ENCODE measurements at regions not wholly inside any gene's neighbourhood (a gene's known extent, or its start where the extent isn't known, plus 50 kb on each side); places are given as distances from the start of the nearest gene placed in this dataset.
A peak's percentile ranks its signal among the peaks of the same experiment; 100 is the strongest.

DNA sequence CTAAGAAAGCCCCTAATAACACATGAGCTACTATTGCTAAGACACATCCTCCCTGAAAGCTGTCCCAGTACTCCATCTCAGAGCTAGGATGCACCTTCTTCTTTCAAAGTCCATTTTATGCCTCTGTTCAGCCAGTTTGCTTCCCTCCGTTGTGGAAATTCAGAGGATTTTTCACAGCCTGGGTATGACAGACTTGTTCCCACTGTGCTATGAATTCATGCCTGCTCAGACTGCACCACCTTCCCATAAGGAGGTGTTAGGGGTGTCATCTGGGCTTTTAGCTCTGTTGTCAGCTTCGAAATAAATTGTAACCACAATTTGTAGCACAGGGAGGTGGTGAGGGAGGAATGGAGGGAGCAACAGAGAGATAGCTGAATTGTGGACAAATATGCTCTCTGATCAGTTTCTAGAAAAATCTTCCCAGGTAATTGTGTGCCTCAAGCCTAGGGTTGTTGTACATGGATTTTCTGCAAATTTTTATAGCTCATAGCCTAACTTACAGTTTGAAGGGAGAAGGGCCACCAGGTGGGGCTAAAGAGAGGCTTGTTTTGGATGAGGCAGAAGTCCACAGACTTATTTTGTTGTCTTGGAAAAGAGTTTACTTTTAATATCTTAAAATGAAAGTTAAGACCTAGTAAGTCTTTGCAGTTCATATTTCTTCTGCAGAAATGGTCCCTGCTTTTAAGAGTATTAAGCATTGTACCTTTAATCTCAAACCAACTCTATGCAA, 462.0 kb downstream of the PDCD6IP start:
- Histone ChIP-seq H3K4me3 (ENCODE audit: low read depth, low read length) (no peak overlapping the region), H3K9me3 (ENCODE audit: severe bottlenecking) (no peaks in the 10 kb centered on the region), H3K27me3 (ENCODE audit: insufficient read depth, low read depth, severe bottlenecking) (no peaks in the 10 kb centered on the region), H3K27ac (no peak overlapping the region), H3K36me3 (no peaks in the 10 kb centered on the region)
- DNase-seq: peak; percentile 72
- TF ChIP-seq, protein P1, sequence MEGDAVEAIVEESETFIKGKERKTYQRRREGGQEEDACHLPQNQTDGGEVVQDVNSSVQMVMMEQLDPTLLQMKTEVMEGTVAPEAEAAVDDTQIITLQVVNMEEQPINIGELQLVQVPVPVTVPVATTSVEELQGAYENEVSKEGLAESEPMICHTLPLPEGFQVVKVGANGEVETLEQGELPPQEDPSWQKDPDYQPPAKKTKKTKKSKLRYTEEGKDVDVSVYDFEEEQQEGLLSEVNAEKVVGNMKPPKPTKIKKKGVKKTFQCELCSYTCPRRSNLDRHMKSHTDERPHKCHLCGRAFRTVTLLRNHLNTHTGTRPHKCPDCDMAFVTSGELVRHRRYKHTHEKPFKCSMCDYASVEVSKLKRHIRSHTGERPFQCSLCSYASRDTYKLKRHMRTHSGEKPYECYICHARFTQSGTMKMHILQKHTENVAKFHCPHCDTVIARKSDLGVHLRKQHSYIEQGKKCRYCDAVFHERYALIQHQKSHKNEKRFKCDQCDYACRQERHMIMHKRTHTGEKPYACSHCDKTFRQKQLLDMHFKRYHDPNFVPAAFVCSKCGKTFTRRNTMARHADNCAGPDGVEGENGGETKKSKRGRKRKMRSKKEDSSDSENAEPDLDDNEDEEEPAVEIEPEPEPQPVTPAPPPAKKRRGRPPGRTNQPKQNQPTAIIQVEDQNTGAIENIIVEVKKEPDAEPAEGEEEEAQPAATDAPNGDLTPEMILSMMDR (IDR thresholded peaks at IDR 0.05; ENCODE audit: low read depth, low read length): peak; percentile 51

DNA sequence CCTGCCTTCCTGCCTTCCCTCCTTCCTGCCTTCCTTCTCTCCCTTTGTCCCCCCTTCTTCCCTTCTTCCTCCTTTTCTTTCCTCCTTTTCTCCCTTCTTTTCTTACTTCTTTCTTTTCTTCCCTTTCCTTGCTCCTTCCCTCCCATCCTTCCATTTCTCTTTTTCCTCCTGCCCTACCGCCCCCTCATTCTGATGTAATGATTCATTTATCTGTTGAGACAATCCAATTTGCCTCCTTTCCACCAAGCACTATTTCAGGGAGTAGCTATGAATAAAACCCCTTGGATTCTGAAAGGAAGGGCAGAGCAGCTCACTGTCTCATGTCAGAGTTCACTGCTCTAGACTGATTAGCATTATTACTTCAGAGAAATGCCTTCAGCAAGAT, 462.6 kb downstream of the PDCD6IP start:
- Histone ChIP-seq H3K27ac (no peak overlapping the region; the same call in 1 of the 2 replicates), H3K4me3 (ENCODE audit: low read depth, low read length) (no peak overlapping the region), H3K27me3 (ENCODE audit: insufficient read depth, low read depth, severe bottlenecking) (no peaks in the 10 kb centered on the region), H3K9me3 (ENCODE audit: severe bottlenecking) (no peaks in the 10 kb centered on the region), H3K36me3 (no peaks in the 10 kb centered on the region)
- no peak for DNase-seq
- TF ChIP-seq, protein P1 (IDR thresholded peaks at IDR 0.05; ENCODE audit: low read depth, low read length): no peak

DNA sequence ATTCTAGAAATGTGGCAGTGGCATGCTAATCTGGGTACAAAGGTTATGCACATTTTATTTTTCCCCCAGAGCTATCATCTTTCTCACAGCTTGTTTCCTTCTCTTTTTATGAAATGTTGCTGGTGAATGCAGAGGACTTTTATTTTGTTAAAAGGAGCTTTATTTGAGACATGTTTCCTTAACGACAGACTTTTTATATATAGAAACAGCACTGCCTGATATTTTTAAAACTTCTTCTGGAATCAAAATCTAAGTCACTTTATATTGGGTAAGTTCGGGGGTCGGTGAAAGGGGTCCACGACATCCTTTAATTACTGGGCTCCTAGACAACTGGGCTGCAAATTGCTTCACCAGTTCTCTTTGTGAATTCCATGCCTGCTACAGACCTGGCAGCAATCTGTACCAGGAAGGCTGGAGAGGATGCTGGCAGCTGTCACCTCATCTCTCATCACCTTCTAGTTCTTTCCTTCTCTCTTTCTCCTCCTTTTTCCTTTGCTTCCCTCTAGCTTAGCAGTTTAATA, 464.7 kb downstream of the PDCD6IP start:
- TF ChIP-seq, protein P1 (IDR thresholded peaks at IDR 0.05; ENCODE audit: low read depth, low read length): no peak
- H3K9me3 ChIP-seq (ENCODE audit: severe bottlenecking): no peaks in the 10 kb centered on the region
- H3K36me3 ChIP-seq: no peaks in the 10 kb centered on the region
- no peak overlapping the region for H3K4me3 ChIP-seq (ENCODE audit: low read depth, low read length)
- no peak for DNase-seq
- H3K27ac ChIP-seq: no peak overlapping the region
- no peaks in the 10 kb centered on the region for H3K27me3 ChIP-seq (ENCODE audit: insufficient read depth, low read depth, severe bottlenecking)

DNA sequence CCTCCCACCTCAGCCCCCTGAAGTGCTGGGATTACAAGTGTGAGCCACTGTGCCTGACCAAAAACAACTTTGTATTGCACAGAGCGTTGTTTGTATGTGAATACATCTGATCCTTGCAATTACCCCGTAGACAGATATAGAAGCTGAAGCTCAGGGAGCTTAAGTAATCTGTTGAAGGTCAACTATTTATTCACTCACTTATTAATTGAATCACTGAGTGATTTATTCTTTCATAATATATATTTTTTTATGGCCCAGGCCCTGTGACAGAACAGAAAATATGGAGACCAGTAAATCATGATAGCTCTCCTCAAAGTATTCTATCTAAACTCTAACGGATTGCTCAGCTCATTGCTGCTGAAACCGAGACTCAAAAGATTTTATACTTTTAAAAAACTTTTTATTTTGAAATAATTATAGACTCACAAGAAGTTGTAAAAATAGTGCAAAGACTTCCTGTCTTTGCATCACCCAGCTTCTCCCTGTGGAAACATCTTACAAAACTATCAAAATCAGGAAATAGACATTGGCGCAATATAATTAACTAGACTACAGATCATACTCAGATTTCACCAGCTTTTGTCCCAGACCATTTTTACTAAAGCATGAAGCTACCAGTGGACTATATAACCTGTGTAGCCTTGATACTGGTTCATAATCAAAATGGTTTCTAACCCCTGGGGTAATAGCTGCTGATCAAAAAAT, 466.1 kb downstream of the PDCD6IP start:
- Histone ChIP-seq H3K4me3 (ENCODE audit: low read depth, low read length) (no peak overlapping the region), H3K27me3 (ENCODE audit: insufficient read depth, low read depth, severe bottlenecking) (no peaks in the 10 kb centered on the region), H3K36me3 (no peaks in the 10 kb centered on the region), H3K27ac (no peak overlapping the region), H3K9me3 (ENCODE audit: severe bottlenecking) (no peaks in the 10 kb centered on the region)
- TF ChIP-seq, protein P1 (IDR thresholded peaks at IDR 0.05; ENCODE audit: low read depth, low read length): no peak
- DNase-seq: no peak

DNA sequence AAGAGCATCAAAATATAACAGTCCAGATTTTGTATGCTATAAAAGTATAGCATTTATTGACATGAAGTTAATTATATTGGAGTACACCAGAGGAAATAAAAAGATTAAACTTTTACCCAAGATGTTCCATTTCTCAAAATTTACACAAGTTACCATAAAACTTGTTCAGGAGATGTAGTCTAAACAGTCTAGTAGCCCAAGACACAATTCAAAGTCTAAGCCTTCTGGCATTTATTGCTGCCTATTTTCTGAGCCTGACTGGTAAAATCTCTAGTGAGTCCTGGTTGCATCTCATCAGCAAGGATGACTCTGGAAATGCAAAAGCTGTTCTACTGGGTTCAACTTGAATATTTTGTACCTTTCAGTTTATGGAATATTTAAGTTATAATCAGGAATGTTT, 468.7 kb downstream of the PDCD6IP start:
- Histone ChIP-seq H3K9me3 (ENCODE audit: severe bottlenecking) (no peaks in the 10 kb centered on the region), H3K4me3 (ENCODE audit: low read depth, low read length) (no peak overlapping the region), H3K27ac (no peak overlapping the region), H3K36me3 (no peaks in the 10 kb centered on the region), H3K27me3 (ENCODE audit: insufficient read depth, low read depth, severe bottlenecking) (no peaks in the 10 kb centered on the region)
- TF ChIP-seq, protein P1 (IDR thresholded peaks at IDR 0.05; ENCODE audit: low read depth, low read length): no peak
- DNase-seq: no peak

All from WERI-Rb-1 (cell line).